ENCODE measurements at regions not wholly inside any gene's neighbourhood (a gene's known extent, or its start where the extent isn't known, plus 50 kb on each side); places are given as distances from the start of the nearest gene placed in this dataset.

GRCh38 chr14:86673523-86673969, 1143.6 kb downstream of the FLRT2 start:
- H3K36me3 ChIP-seq (replicated peaks) = no peaks in the 10 kb centered on the region
- no peak for DNase-seq
- H3K27ac ChIP-seq = no peak overlapping the region
- H3K4me3 ChIP-seq (ENCODE audit: low read depth, low read length) = no peak overlapping the region
- in situ Hi-C loops (cut with HindIII; ENCODE audit: low pct_ligation_motif_present, low sequenced_read_pairs) = no loop called here
- H3K27me3 ChIP-seq (replicated peaks) = no peaks in the 10 kb centered on the region
- TF ChIP-seq CTCF (IDR thresholded peaks at IDR 0.05; ENCODE audit: low read depth, low read length, missing control alignments) = no peak

- Histone ChIP-seq H3K36me3 (replicated peaks) (no peaks in the 10 kb centered on the region), H3K27me3 (replicated peaks) (no peaks in the 10 kb centered on the region), H3K27ac (no peak overlapping the region), H3K4me3 (ENCODE audit: low read depth, low read length) (no peak overlapping the region)
- TF ChIP-seq CTCF (IDR thresholded peaks at IDR 0.05; ENCODE audit: low read depth, low read length, missing control alignments) = no peak
- DNase-seq = no peak
- in situ Hi-C loops (cut with HindIII; ENCODE audit: low pct_ligation_motif_present, low sequenced_read_pairs) = no loop called here
Measured at GRCh38 chr14:86672080-86672479, 1142.1 kb downstream of the FLRT2 start.

- no peak overlapping the region for H3K27ac ChIP-seq
- H3K4me3 ChIP-seq (ENCODE audit: low read depth, low read length) = no peak overlapping the region
- DNase-seq = no peak
- H3K36me3 ChIP-seq (replicated peaks) = no peaks in the 10 kb centered on the region
- H3K27me3 ChIP-seq (replicated peaks) = no peaks in the 10 kb centered on the region
- TF ChIP-seq CTCF (IDR thresholded peaks at IDR 0.05; ENCODE audit: low read depth, low read length, missing control alignments) = no peak
- in situ Hi-C loops (cut with HindIII; ENCODE audit: low pct_ligation_motif_present, low sequenced_read_pairs) = no loop called here
Measured at GRCh38 chr14:86665975-86666374, 1136.0 kb downstream of the FLRT2 start.

GRCh38 chr14:86662334-86662733, 1132.4 kb downstream of the FLRT2 start:
- in situ Hi-C loops (cut with HindIII; ENCODE audit: low pct_ligation_motif_present, low sequenced_read_pairs) = no loop called here
- H3K4me3 ChIP-seq (ENCODE audit: low read depth, low read length) = no peak overlapping the region
- no peak for DNase-seq
- H3K27me3 ChIP-seq (replicated peaks) = no peaks in the 10 kb centered on the region
- no peak for TF ChIP-seq CTCF (IDR thresholded peaks at IDR 0.05; ENCODE audit: low read depth, low read length, missing control alignments)
- H3K36me3 ChIP-seq (replicated peaks) = no peaks in the 10 kb centered on the region
- H3K27ac ChIP-seq = no peak overlapping the region

- Histone ChIP-seq H3K4me3 (ENCODE audit: low read depth, low read length) (no peak overlapping the region), H3K27ac (no peak overlapping the region), H3K27me3 (replicated peaks) (no peaks in the 10 kb centered on the region), H3K36me3 (replicated peaks) (no peaks in the 10 kb centered on the region)
- in situ Hi-C loops (cut with HindIII; ENCODE audit: low pct_ligation_motif_present, low sequenced_read_pairs) = no loop called here
- peak; percentile 59 for TF ChIP-seq CTCF (IDR thresholded peaks at IDR 0.05; ENCODE audit: low read depth, low read length, missing control alignments)
- peak; percentile 27 for DNase-seq
Measured at GRCh38 chr14:86654558-86655184, 1124.7 kb downstream of the FLRT2 start.

GRCh38 chr14:86652526-86652925, 1122.6 kb downstream of the FLRT2 start:
- no peak overlapping the region for H3K4me3 ChIP-seq (ENCODE audit: low read depth, low read length)
- DNase-seq = no peak
- TF ChIP-seq CTCF (IDR thresholded peaks at IDR 0.05; ENCODE audit: low read depth, low read length, missing control alignments) = no peak
- in situ Hi-C loops (cut with HindIII; ENCODE audit: low pct_ligation_motif_present, low sequenced_read_pairs) = no loop called here
- H3K27ac ChIP-seq = no peak overlapping the region
- no peaks in the 10 kb centered on the region for H3K36me3 ChIP-seq (replicated peaks)
- no peaks in the 10 kb centered on the region for H3K27me3 ChIP-seq (replicated peaks)
